ENCODE measurements at regions not wholly inside any gene's neighbourhood (a gene's known extent, or its start where the extent isn't known, plus 50 kb on each side); places are given as distances from the start of the nearest gene placed in this dataset.
A peak's percentile ranks its signal among the peaks of the same experiment; 100 is the strongest.

- Histone ChIP-seq H3K27me3 (replicated peaks; ENCODE audit: insufficient read depth) (no peaks in the 10 kb centered on the region), H3F3A (ENCODE audit: insufficient read depth) (peaks cover 5% of the 10 kb centered on the region; the same call in 1 of the 2 replicates), H3K4me2 (ENCODE audit: unreplicated experiment) (no peak overlapping the region), H3K4me1 (ENCODE audit: insufficient read depth) (peaks cover 14% of the 10 kb centered on the region), H3K9ac (no peak overlapping the region), H4K20me1 (ENCODE audit: insufficient read depth) (no peaks in the 10 kb centered on the region), H3K9me3 (ENCODE audit: low read depth) (no peaks in the 10 kb centered on the region), H3K36me3 (ENCODE audit: low read depth) (no peaks in the 10 kb centered on the region), H3K79me2 (ENCODE audit: insufficient read depth) (no peaks in the 10 kb centered on the region), H3K4me3 (no peak overlapping the region), H2AFZ (no peak overlapping the region), H3K27ac (no peak overlapping the region), H3K9me2 (ENCODE audit: insufficient read depth) (no peaks in the 10 kb centered on the region)
- DNase-seq, result no peak
- TF ChIP-seq EZH2 (IDR thresholded peaks at IDR 0.05; ENCODE audit: insufficient read depth, poor library complexity, severe bottlenecking), result no peak
- no peak for TF ChIP-seq EZH2phosphoT487 (IDR thresholded peaks at IDR 0.05; ENCODE audit: insufficient read depth, low read depth)
- in situ Hi-C loops (cut with MboI), result no loop called here
- 64 to 69% methylated on average over 3 of the region's 3 CpGs for WGBS, 2 experiments (ENCODE audit: low coverage in 1 of 2, low lambda C conversion rate in 2 of 2, missing lambda C conversion rate in 2 of 2)
Measured at GRCh38 chr20:17794400-17794799, 94.6 kb downstream of the BANF2 start.

- DNase-seq, result no peak
- Histone ChIP-seq H3K27me3 (replicated peaks; ENCODE audit: insufficient read depth) (no peaks in the 10 kb centered on the region), H2AFZ (no peak overlapping the region), H3K9ac (no peak overlapping the region), H4K20me1 (ENCODE audit: insufficient read depth) (no peaks in the 10 kb centered on the region), H3K36me3 (ENCODE audit: low read depth) (no peaks in the 10 kb centered on the region), H3F3A (ENCODE audit: insufficient read depth) (peaks cover 5% of the 10 kb centered on the region; the same call in 1 of the 2 replicates), H3K9me2 (ENCODE audit: insufficient read depth) (no peaks in the 10 kb centered on the region), H3K79me2 (ENCODE audit: insufficient read depth) (no peaks in the 10 kb centered on the region), H3K27ac (no peak overlapping the region), H3K4me3 (no peak overlapping the region), H3K9me3 (ENCODE audit: low read depth) (no peaks in the 10 kb centered on the region), H3K4me2 (ENCODE audit: unreplicated experiment) (no peak overlapping the region), H3K4me1 (ENCODE audit: insufficient read depth) (peaks cover 14% of the 10 kb centered on the region)
- WGBS, 2 experiments (ENCODE audit: low coverage in 1 of 2, low lambda C conversion rate in 2 of 2, missing lambda C conversion rate in 2 of 2), result 65 to 80% methylated on average over 2 of the region's 2 CpGs
- in situ Hi-C loops (cut with MboI), result no loop called here
- TF ChIP-seq EZH2phosphoT487 (IDR thresholded peaks at IDR 0.05; ENCODE audit: insufficient read depth, low read depth) (no peak), EZH2 (IDR thresholded peaks at IDR 0.05; ENCODE audit: insufficient read depth, poor library complexity, severe bottlenecking) (no peak)
Measured at GRCh38 chr20:17793986-17794385, 94.2 kb downstream of the BANF2 start.

DNA sequence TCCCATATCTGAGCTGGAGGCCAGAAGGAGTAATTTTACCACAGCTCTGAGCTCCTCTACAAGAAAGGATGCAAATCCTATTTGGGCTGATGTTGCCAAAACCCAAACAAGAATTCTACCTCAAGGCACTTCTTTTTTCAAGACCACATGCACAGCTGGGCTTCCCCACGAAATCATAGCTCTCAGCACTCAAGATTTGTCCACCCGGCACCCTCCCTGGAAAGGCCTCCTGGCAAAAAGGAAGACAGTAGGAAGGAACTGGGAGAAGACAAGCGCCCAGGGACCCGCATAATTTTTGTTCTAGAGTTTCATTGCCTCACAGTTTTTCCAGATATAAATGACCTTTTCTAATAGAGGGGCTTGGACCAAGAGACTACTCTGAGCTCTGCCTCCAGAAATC lies 90.5 kb downstream of the BANF2 start:
- WGBS, 2 experiments (ENCODE audit: low coverage in 1 of 2, low lambda C conversion rate in 2 of 2, missing lambda C conversion rate in 2 of 2), result 79 to 83% methylated on average over 4 of the region's 4 CpGs
- peaks cover 11% of the 10 kb centered on the region; the same call in 1 of the 2 replicates for H3K4me1 ChIP-seq (ENCODE audit: insufficient read depth)
- H3K27me3 ChIP-seq (replicated peaks; ENCODE audit: insufficient read depth), result no peaks in the 10 kb centered on the region
- H3K36me3 ChIP-seq (ENCODE audit: low read depth), result no peaks in the 10 kb centered on the region
- no peak overlapping the region for H3K4me2 ChIP-seq (ENCODE audit: unreplicated experiment)
- no peak overlapping the region for H2AFZ ChIP-seq
- TF ChIP-seq EZH2 (IDR thresholded peaks at IDR 0.05; ENCODE audit: insufficient read depth, poor library complexity, severe bottlenecking) (no peak), EZH2phosphoT487 (IDR thresholded peaks at IDR 0.05; ENCODE audit: insufficient read depth, low read depth) (no peak)
- in situ Hi-C loops (cut with MboI), result no loop called here
- no peaks in the 10 kb centered on the region for H3K79me2 ChIP-seq (ENCODE audit: insufficient read depth)
- no peak for DNase-seq
- H3K9me2 ChIP-seq (ENCODE audit: insufficient read depth), result no peaks in the 10 kb centered on the region
- no peaks in the 10 kb centered on the region for H4K20me1 ChIP-seq (ENCODE audit: insufficient read depth)
- no peak overlapping the region for H3K9ac ChIP-seq
- no peaks in the 10 kb centered on the region for H3F3A ChIP-seq (ENCODE audit: insufficient read depth)
- no peak overlapping the region for H3K4me3 ChIP-seq
- no peak overlapping the region for H3K27ac ChIP-seq
- H3K9me3 ChIP-seq (ENCODE audit: low read depth), result no peaks in the 10 kb centered on the region

GRCh38 chr20:17787816-17788215 lies 88.0 kb downstream of the BANF2 start:
- H3K9me3 ChIP-seq (ENCODE audit: low read depth), result no peaks in the 10 kb centered on the region
- in situ Hi-C loops (cut with MboI), result no loop called here
- no peak overlapping the region for H3K9ac ChIP-seq
- no peaks in the 10 kb centered on the region for H3F3A ChIP-seq (ENCODE audit: insufficient read depth)
- no peak overlapping the region for H3K4me3 ChIP-seq
- no peaks in the 10 kb centered on the region for H3K79me2 ChIP-seq (ENCODE audit: insufficient read depth)
- H3K4me1 ChIP-seq (ENCODE audit: insufficient read depth), result 0 out of 2 replicates have a peak, but pooled peaks cover 8% of the 10 kb centered on the region
- H3K9me2 ChIP-seq (ENCODE audit: insufficient read depth), result no peaks in the 10 kb centered on the region
- no peaks in the 10 kb centered on the region for H3K27me3 ChIP-seq (replicated peaks; ENCODE audit: insufficient read depth)
- H3K27ac ChIP-seq, result no peak overlapping the region
- 62 to 73% methylated on average over 1 of the region's 1 CpG for WGBS, 2 experiments (ENCODE audit: low coverage in 1 of 2, low lambda C conversion rate in 2 of 2, missing lambda C conversion rate in 2 of 2)
- no peak overlapping the region for H3K4me2 ChIP-seq (ENCODE audit: unreplicated experiment)
- TF ChIP-seq EZH2phosphoT487 (IDR thresholded peaks at IDR 0.05; ENCODE audit: insufficient read depth, low read depth), result no peak
- TF ChIP-seq EZH2 (IDR thresholded peaks at IDR 0.05; ENCODE audit: insufficient read depth, poor library complexity, severe bottlenecking), result no peak
- no peak for DNase-seq
- no peaks in the 10 kb centered on the region for H3K36me3 ChIP-seq (ENCODE audit: low read depth)
- no peaks in the 10 kb centered on the region for H4K20me1 ChIP-seq (ENCODE audit: insufficient read depth)
- no peak overlapping the region for H2AFZ ChIP-seq

DNA sequence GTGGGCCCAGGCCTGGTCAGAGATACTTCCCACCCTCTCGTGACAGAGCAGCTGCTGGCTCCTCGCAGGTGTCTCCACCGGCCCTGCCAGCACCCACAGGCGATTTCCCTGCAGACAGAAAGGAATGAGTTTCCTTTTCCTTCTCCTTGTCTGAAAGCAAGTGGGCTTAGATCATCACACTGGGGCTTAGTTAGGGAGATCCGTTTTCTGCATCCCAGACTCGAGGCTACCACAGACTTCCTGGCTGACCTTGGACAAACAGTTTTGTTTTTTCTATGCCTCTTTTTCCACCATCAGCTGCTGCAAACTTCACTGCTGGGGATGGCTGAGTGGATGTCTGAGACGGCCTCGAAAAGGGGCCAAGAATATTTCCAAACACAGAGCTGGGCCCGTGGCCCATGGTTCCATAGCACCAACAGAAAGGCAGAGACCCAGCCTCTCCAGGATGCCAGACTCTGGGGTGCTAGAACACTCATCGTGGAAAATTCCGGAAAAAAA lies 86.5 kb downstream of the BANF2 start:
- Histone ChIP-seq H3K36me3 (ENCODE audit: low read depth) (no peaks in the 10 kb centered on the region), H3K79me2 (ENCODE audit: insufficient read depth) (no peaks in the 10 kb centered on the region), H3K9ac (no peak overlapping the region), H3K4me2 (ENCODE audit: unreplicated experiment) (peak overlapping the region; percentile 7), H4K20me1 (ENCODE audit: insufficient read depth) (no peaks in the 10 kb centered on the region), H3K9me3 (ENCODE audit: low read depth) (no peaks in the 10 kb centered on the region), H3K4me1 (ENCODE audit: insufficient read depth) (0 out of 2 replicates have a peak, but pooled peaks cover 8% of the 10 kb centered on the region), H3K27ac (no peak overlapping the region), H3K27me3 (replicated peaks; ENCODE audit: insufficient read depth) (no peaks in the 10 kb centered on the region), H2AFZ (peak overlapping the region; percentile 69), H3K4me3 (no peak overlapping the region), H3K9me2 (ENCODE audit: insufficient read depth) (no peaks in the 10 kb centered on the region), H3F3A (ENCODE audit: insufficient read depth) (no peaks in the 10 kb centered on the region)
- in situ Hi-C loops (cut with MboI), result no loop called here
- DNase-seq, result peak; percentile 60
- no peak for TF ChIP-seq EZH2phosphoT487 (IDR thresholded peaks at IDR 0.05; ENCODE audit: insufficient read depth, low read depth)
- TF ChIP-seq EZH2 (IDR thresholded peaks at IDR 0.05; ENCODE audit: insufficient read depth, poor library complexity, severe bottlenecking), result no peak
- WGBS, 2 experiments (ENCODE audit: low coverage in 1 of 2, low lambda C conversion rate in 2 of 2, missing lambda C conversion rate in 2 of 2), result 19 to 20% methylated on average over 11 of the region's 11 CpGs
